Ectodermal cell (in vitro differentiated cells): ENCODE measurements at regions not wholly inside any gene's neighbourhood (a gene's known extent, or its start where the extent isn't known, plus 50 kb on each side); places are given as distances from the start of the nearest gene placed in this dataset.
"Not testable (repeated sequence)": the region's sequence is repeated elsewhere in the genome, so short reads cannot be mapped to it uniquely, and the experiment has no call there.

Experiments used
- H3K27ac ChIP-seq: 2 replicates; pipeline ENCODE4 v1.7.0; 2013; ENCODE audit warnings: mild to moderate bottlenecking, low read depth, low read length; ENCODE audit not compliant: insufficient read depth, poor library complexity, severe bottlenecking
- H3K27me3 ChIP-seq: 2 replicates; pipeline ENCODE4 v1.7.0; 2013; ENCODE audit warnings: mild to moderate bottlenecking, low read length; ENCODE audit not compliant: insufficient read depth, control insufficient read depth, poor library complexity, severe bottlenecking
- H3K36me3 ChIP-seq: one replicate; pipeline ENCODE4 v1.7.0; 2013; ENCODE audit warnings: low read length; ENCODE audit not compliant: control insufficient read depth, insufficient read depth
- H3K4me1 ChIP-seq: one replicate; pipeline ENCODE4 v1.7.0; 2013; ENCODE audit warnings: low read length; ENCODE audit not compliant: control insufficient read depth, insufficient read depth
- H3K4me3 ChIP-seq: 2 replicates; pipeline ENCODE4 v1.7.0; 2013; ENCODE audit warnings: low read depth, low read length, control low read depth; ENCODE audit not compliant: insufficient read depth
- H3K9me3 ChIP-seq: 2 replicates; pipeline ENCODE4 v1.7.0; 2013; ENCODE audit warnings: mild to moderate bottlenecking, low read length, moderate library complexity; ENCODE audit not compliant: control insufficient read depth
- WGBS, 2 experiments: methylation state at CpG; one replicate each; pipeline ENCODE4 v1.1.7; 2013; ENCODE audit warnings: missing lambda C conversion rate in 2 of 2; 5-methylcytosine and 5-hydroxymethylcytosine counted together

DNA sequence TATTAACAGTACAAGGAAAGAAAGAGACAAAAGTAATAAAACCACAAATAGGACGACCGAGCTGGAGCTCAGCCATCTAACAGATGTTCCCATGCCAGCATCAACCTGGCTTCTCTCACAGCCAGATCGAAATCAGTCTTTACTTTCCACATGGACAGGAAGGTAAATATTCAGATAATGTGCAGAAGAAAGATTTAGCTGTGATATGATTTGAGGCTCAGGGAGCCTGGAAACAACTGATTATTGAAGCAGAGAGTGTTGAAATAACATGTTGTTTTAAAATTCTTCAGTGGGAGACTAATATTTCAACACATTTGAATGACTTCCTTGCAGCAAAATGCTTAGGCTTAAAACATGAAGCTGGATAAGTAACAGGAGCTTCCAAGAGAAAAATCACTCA lies 546.8 kb downstream of the ETS1 start:
- 90 to 100% methylated on average over 3 of the region's 3 CpGs for WGBS, 2 experiments
- no peaks in the 10 kb centered on the region for H3K4me1 ChIP-seq

GRCh38 chr11:128039140-128040021 lies 548.0 kb downstream of the ETS1 start:
- 94 to 95% methylated on average over 8 of the region's 8 CpGs for WGBS, 2 experiments
- H3K9me3 ChIP-seq = no peaks in the 10 kb centered on the region
- no peaks in the 10 kb centered on the region for H3K4me1 ChIP-seq
- H3K27me3 ChIP-seq = no peaks in the 10 kb centered on the region
- H3K4me3 ChIP-seq = no peak overlapping the region
- no peak overlapping the region for H3K27ac ChIP-seq
- H3K36me3 ChIP-seq = no peaks in the 10 kb centered on the region

More for the DNA sequence above, 546.8 kb downstream of the ETS1 start:
- Histone ChIP-seq H3K27me3 (no peaks in the 10 kb centered on the region), H3K9me3 (no peaks in the 10 kb centered on the region), H3K4me3 (no peak overlapping the region), H3K36me3 (no peaks in the 10 kb centered on the region), H3K27ac (no peak overlapping the region)

GRCh38 chr11:128036556-128037093 lies 550.7 kb downstream of the ETS1 start:
- 83 to 89% methylated on average over 4 of the region's 4 CpGs for WGBS, 2 experiments
- H3K36me3 ChIP-seq = no peaks in the 10 kb centered on the region
- H3K4me3 ChIP-seq = no peak overlapping the region
- no peak overlapping the region for H3K27ac ChIP-seq
- no peaks in the 10 kb centered on the region for H3K4me1 ChIP-seq
- H3K9me3 ChIP-seq = no peaks in the 10 kb centered on the region
- no peaks in the 10 kb centered on the region for H3K27me3 ChIP-seq

DNA sequence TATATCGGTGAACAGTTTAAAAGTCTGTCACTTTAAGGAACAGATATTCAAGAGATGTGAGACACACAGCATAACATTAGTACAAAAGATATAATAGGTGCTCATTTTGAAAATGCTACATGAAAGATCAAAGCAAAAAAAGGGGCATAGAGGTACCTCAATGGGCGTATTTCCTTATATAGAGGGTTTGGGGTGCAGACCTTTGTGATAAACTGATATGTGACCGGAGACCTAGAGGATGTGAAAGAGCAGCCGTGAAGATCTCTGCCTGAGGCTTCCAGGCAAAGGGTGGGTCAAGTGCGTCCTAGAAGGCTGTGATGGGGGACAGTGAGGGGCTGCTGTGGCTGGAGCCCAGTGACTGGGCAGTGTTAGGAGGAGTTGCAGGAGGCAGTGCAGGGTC lies 551.4 kb downstream of the ETS1 start:
- H3K4me3 ChIP-seq = no peak overlapping the region
- 90 to 91% methylated on average over 4 to 5 of the region's 5 CpGs for WGBS, 2 experiments
- H3K4me1 ChIP-seq = no peaks in the 10 kb centered on the region
- H3K9me3 ChIP-seq = no peaks in the 10 kb centered on the region
- H3K27ac ChIP-seq = no peak overlapping the region
- H3K36me3 ChIP-seq = no peaks in the 10 kb centered on the region
- no peaks in the 10 kb centered on the region for H3K27me3 ChIP-seq

DNA sequence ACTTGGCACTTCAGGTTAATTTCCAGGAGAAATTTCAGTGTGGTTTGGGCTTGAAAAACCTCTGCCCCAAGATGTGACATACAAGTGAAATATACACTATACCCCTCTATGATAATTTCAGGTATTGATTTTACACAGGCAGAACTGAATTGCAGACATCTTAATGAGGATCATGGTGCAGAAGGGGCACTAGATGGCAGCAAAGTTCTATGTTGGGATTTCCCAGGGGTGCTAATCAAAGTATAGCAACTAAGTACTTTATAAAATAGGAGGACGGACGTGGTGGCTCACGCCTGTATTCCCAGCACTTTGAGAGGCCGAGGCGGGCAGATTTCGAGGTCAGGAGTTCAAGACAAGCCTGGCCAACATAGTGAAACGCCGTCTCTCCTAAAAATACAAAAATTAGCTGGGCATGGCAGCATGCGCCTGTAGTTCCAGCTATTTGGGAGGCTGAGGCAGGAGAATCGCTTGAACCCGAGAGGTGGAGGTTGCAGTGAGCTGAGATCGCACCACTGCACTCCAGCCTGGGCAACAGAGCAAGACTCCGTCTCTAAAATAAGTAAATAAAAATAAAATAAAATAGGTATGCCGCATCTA lies 555.7 kb downstream of the ETS1 start:
- H3K27me3 ChIP-seq, H3K27ac ChIP-seq, H3K4me1 ChIP-seq, H3K4me3 ChIP-seq, H3K36me3 ChIP-seq, H3K9me3 ChIP-seq: not testable (repeated sequence)
- 68 to 70% methylated on average over 12 to 14 of the region's 14 CpGs for WGBS, 2 experiments

- Histone ChIP-seq H3K27me3 (no peaks in the 10 kb centered on the region), H3K4me1 (no peaks in the 10 kb centered on the region), H3K4me3 (no peak overlapping the region), H3K36me3 (no peaks in the 10 kb centered on the region), H3K27ac (no peak overlapping the region), H3K9me3 (no peaks in the 10 kb centered on the region)
- WGBS, 2 experiments = 67 to 77% methylated on average over 1 of the region's 1 CpG
These were observed 558.1 kb downstream of the ETS1 start for GRCh38 chr11:128029219-128029722.

- no peak overlapping the region for H3K27ac ChIP-seq
- H3K27me3 ChIP-seq = no peaks in the 10 kb centered on the region
- 77 to 78% methylated on average over 6 of the region's 6 CpGs for WGBS, 2 experiments
These were observed 560.8 kb downstream of the ETS1 start for GRCh38 chr11:128026596-128026995.

GRCh38 chr11:128022761-128023160 lies 564.6 kb downstream of the ETS1 start:
- no peak overlapping the region for H3K4me3 ChIP-seq
- H3K36me3 ChIP-seq = no peaks in the 10 kb centered on the region
- H3K4me1 ChIP-seq = no peaks in the 10 kb centered on the region
- H3K27ac ChIP-seq = no peak overlapping the region
- no peaks in the 10 kb centered on the region for H3K27me3 ChIP-seq
- no peaks in the 10 kb centered on the region for H3K9me3 ChIP-seq

More at GRCh38 chr11:128026596-128026995, 560.8 kb downstream of the ETS1 start:
- H3K4me3 ChIP-seq = no peak overlapping the region
- H3K9me3 ChIP-seq = no peaks in the 10 kb centered on the region
- no peaks in the 10 kb centered on the region for H3K4me1 ChIP-seq
- no peaks in the 10 kb centered on the region for H3K36me3 ChIP-seq

DNA sequence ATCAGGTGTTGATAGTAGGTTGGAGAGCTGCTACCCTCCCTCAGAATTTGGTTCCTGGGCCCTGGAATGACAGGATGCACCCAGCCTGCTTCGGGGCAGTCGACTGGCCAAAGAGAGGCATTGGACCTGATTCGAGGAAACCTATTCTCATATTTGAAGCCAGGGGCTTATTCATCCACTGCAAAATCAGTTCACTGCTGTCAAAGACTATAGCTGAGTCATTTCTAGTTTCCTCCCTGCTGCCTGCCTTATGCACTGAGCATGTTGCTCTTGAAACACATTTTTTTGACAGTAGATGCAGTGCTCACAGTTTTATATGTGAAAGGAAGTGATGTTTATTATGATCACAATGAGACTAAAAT lies 565.4 kb downstream of the ETS1 start:
- Histone ChIP-seq H3K9me3 (no peaks in the 10 kb centered on the region), H3K27ac (no peak overlapping the region), H3K4me3 (no peak overlapping the region), H3K27me3 (no peaks in the 10 kb centered on the region), H3K36me3 (no peaks in the 10 kb centered on the region), H3K4me1 (no peaks in the 10 kb centered on the region)
- WGBS, 2 experiments = 92 to 93% methylated on average over 3 of the region's 3 CpGs

- no peaks in the 10 kb centered on the region for H3K4me1 ChIP-seq
- no peaks in the 10 kb centered on the region for H3K27me3 ChIP-seq
- H3K36me3 ChIP-seq = no peaks in the 10 kb centered on the region
- WGBS, 2 experiments = 71 to 74% methylated on average over 5 of the region's 5 CpGs
- no peak overlapping the region for H3K27ac ChIP-seq
- no peaks in the 10 kb centered on the region for H3K9me3 ChIP-seq
- H3K4me3 ChIP-seq = no peak overlapping the region
These were observed 565.9 kb downstream of the ETS1 start for GRCh38 chr11:128021349-128022006.
